GM21390 (cell line): ENCODE measurements at regions not wholly inside any gene's neighbourhood (a gene's known extent, or its start where the extent isn't known, plus 50 kb on each side); places are given as distances from the start of the nearest gene placed in this dataset.

Source experiments
- ATAC-seq: cut with Tn5 transposase; IDR thresholded peaks from one replicate; pipeline ENCODE4 v1.9.1; 2021; ENCODE audit not compliant: unreplicated experiment

- ATAC-seq: no peak
Measured at GRCh38 chr9:27991221-27991620, 417.9 kb upstream of the C9orf72 start.

GRCh38 chr9:28001096-28001495 lies 427.8 kb upstream of the C9orf72 start:
- ATAC-seq: no peak

GRCh38 chr9:28004900-28005299 lies 431.6 kb upstream of the C9orf72 start:
- ATAC-seq: no peak

GRCh38 chr9:28005779-28006178 lies 432.5 kb upstream of the C9orf72 start:
- no peak for ATAC-seq

- no peak for ATAC-seq
Measured at GRCh38 chr9:28007097-28007817, 434.0 kb upstream of the C9orf72 start.

GRCh38 chr9:28014212-28014611 lies 440.9 kb upstream of the C9orf72 start:
- ATAC-seq: no peak

GRCh38 chr9:28024676-28025075 lies 451.4 kb upstream of the C9orf72 start:
- ATAC-seq: no peak

GRCh38 chr9:28025186-28025585 lies 451.9 kb upstream of the C9orf72 start:
- ATAC-seq: no peak

GRCh38 chr9:28031521-28032267 lies 458.4 kb upstream of the C9orf72 start:
- no peak for ATAC-seq

- ATAC-seq: no peak
Measured at GRCh38 chr9:28032268-28032590, 458.9 kb upstream of the C9orf72 start.

- no peak for ATAC-seq
Measured at GRCh38 chr9:28034242-28034641, 461.0 kb upstream of the C9orf72 start.

GRCh38 chr9:28037968-28038367 lies 464.7 kb upstream of the C9orf72 start:
- ATAC-seq: no peak

- no peak for ATAC-seq
Measured at GRCh38 chr9:28045051-28045450, 471.8 kb upstream of the C9orf72 start.

- ATAC-seq: no peak
Measured at GRCh38 chr9:28050046-28050445, 476.8 kb upstream of the C9orf72 start.

GRCh38 chr9:28050941-28051340 lies 477.7 kb upstream of the C9orf72 start:
- ATAC-seq: no peak

GRCh38 chr9:28051559-28052503 lies 478.6 kb upstream of the C9orf72 start:
- no peak for ATAC-seq

GRCh38 chr9:28053096-28053777 lies 480.0 kb upstream of the C9orf72 start:
- ATAC-seq: no peak

GRCh38 chr9:28056006-28056405 lies 482.7 kb upstream of the C9orf72 start:
- ATAC-seq: no peak

- no peak for ATAC-seq
Measured at GRCh38 chr9:28056466-28056865, 483.2 kb upstream of the C9orf72 start.

- ATAC-seq: no peak
Measured at GRCh38 chr9:28059192-28059591, 485.9 kb upstream of the C9orf72 start.

GRCh38 chr9:28064241-28064815 lies 491.0 kb upstream of the C9orf72 start:
- no peak for ATAC-seq
